Endodermal cell (in vitro differentiated cells): ENCODE measurements at regions not wholly inside any gene's neighbourhood (a gene's known extent, or its start where the extent isn't known, plus 50 kb on each side); places are given as distances from the start of the nearest gene placed in this dataset.
"Not testable (repeated sequence)": the region's sequence is repeated elsewhere in the genome, so short reads cannot be mapped to it uniquely, and the experiment has no call there.

ENCODE experiments used
- DNase-seq: peaks from one replicate; pipeline ENCODE4 v3.0.0-alpha.2; 2017
- H3K27ac ChIP-seq: 2 replicates; pipeline ENCODE4 v1.5.1; 2013; ENCODE audit warnings: mild to moderate bottlenecking, low read depth, low read length, moderate library complexity
- H3K27me3 ChIP-seq: 2 replicates; pipeline ENCODE4 v1.6.1; 2013; ENCODE audit warnings: mild to moderate bottlenecking, low read length, moderate library complexity; ENCODE audit not compliant: insufficient read depth, control insufficient read depth, poor library complexity, severe bottlenecking
- H3K36me3 ChIP-seq: 2 replicates; pipeline ENCODE4 v1.7.0; 2013; ENCODE audit warnings: mild to moderate bottlenecking, low read length, moderate library complexity; ENCODE audit not compliant: control insufficient read depth, insufficient read depth
- H3K4me1 ChIP-seq: one replicate; pipeline ENCODE4 v1.7.0; 2013; ENCODE audit warnings: low read length; ENCODE audit not compliant: control insufficient read depth, insufficient read depth
- H3K4me3 ChIP-seq: 2 replicates; pipeline ENCODE4 v1.5.1; 2013; ENCODE audit warnings: mild to moderate bottlenecking, low read length, moderate library complexity
- H3K9ac ChIP-seq: 2 replicates; pipeline ENCODE4 v1.6.1; 2013; ENCODE audit warnings: mild to moderate bottlenecking, low read length, moderate library complexity; ENCODE audit not compliant: poor library complexity, severe bottlenecking; ENCODE audit errors: extremely low read depth
- H3K9me3 ChIP-seq: 2 replicates; pipeline ENCODE4 v1.6.1; 2013; ENCODE audit warnings: mild to moderate bottlenecking, low read length, moderate library complexity; ENCODE audit not compliant: control insufficient read depth
- H3K27ac Mint-ChIP-seq: 2 replicates; pipeline ENCODE4 v1.8.0; 2020; ENCODE audit warnings: mixed read lengths
- H3K27me3 Mint-ChIP-seq: 2 replicates; pipeline ENCODE4 v1.8.0; 2021; ENCODE audit warnings: mild to moderate bottlenecking, mixed read lengths; ENCODE audit not compliant: insufficient read depth
- H3K36me3 Mint-ChIP-seq: 2 replicates; pipeline ENCODE4 v1.8.0; 2020; ENCODE audit warnings: low read depth, mixed read lengths
- H3K4me1 Mint-ChIP-seq: 2 replicates; pipeline ENCODE4 v1.8.0; 2020; ENCODE audit warnings: mixed read lengths
- H3K4me3 Mint-ChIP-seq: 2 replicates; pipeline ENCODE4 v1.8.0; 2020; ENCODE audit warnings: mild to moderate bottlenecking, moderate library complexity, mixed read lengths
- H3K9me3 Mint-ChIP-seq: 2 replicates; pipeline ENCODE4 v1.8.0; 2020; ENCODE audit warnings: mild to moderate bottlenecking, mixed read lengths
- WGBS, 2 experiments: methylation state at CpG; one replicate each; pipeline versions ENCODE4 v1.1.5 to v1.1.7; 2013; ENCODE audit warnings: missing lambda C conversion rate in 2 of 2, mixed read lengths in 1 of 2; ENCODE audit not compliant: insufficient coverage in 1 of 2, insufficient read length in 1 of 2; 5-methylcytosine and 5-hydroxymethylcytosine counted together
- TF ChIP-seq, protein P1 (sequence below): fragments of 200-600 bp; sonication (generic); conservative IDR thresholded peaks from 2 replicates; pipeline ENCODE4 v1.5.0; 2021; ENCODE audit warnings: antibody characterized with exemption, mild to moderate bottlenecking

DNA sequence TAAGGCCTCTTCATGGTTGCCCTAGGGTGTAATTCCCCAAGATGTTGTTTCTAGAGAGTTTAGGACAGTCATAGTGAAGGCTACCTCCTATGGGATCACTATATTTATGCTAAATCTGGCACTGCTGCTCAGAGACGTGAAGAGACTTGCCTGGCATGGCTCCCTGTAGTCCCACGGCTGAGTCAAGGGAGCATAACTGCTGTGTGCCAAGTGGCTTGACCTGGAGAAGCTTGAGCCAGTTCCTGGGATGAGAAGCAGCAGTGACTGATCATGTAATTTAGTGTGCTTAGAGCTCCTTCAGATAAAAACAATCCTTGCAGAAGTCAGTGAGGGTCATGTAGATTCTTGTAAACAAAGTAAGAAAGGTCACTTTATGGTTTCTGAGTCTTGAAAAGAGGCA is 68.9 kb upstream of the TSPAN2 start:
- no peaks in the 10 kb centered on the region for H3K9me3 ChIP-seq
- no peak for DNase-seq
- no peaks in the 10 kb centered on the region for H3K9me3 Mint-ChIP-seq
- H3K27me3 ChIP-seq, result no peaks in the 10 kb centered on the region
- WGBS, 2 experiments, result 84% methylated on average over 2 of the region's 2 CpGs
- no peaks in the 10 kb centered on the region for H3K4me1 ChIP-seq
- no peak overlapping the region for H3K27ac Mint-ChIP-seq
- no peaks in the 10 kb centered on the region for H3K36me3 Mint-ChIP-seq
- TF ChIP-seq, protein P1, sequence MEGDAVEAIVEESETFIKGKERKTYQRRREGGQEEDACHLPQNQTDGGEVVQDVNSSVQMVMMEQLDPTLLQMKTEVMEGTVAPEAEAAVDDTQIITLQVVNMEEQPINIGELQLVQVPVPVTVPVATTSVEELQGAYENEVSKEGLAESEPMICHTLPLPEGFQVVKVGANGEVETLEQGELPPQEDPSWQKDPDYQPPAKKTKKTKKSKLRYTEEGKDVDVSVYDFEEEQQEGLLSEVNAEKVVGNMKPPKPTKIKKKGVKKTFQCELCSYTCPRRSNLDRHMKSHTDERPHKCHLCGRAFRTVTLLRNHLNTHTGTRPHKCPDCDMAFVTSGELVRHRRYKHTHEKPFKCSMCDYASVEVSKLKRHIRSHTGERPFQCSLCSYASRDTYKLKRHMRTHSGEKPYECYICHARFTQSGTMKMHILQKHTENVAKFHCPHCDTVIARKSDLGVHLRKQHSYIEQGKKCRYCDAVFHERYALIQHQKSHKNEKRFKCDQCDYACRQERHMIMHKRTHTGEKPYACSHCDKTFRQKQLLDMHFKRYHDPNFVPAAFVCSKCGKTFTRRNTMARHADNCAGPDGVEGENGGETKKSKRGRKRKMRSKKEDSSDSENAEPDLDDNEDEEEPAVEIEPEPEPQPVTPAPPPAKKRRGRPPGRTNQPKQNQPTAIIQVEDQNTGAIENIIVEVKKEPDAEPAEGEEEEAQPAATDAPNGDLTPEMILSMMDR, result no peak
- no peak overlapping the region for H3K9ac ChIP-seq
- H3K36me3 ChIP-seq, result no peaks in the 10 kb centered on the region
- H3K4me3 ChIP-seq, result no peak overlapping the region
- no peak overlapping the region for H3K27ac ChIP-seq
- no peaks in the 10 kb centered on the region for H3K27me3 Mint-ChIP-seq
- H3K4me1 Mint-ChIP-seq, result peaks cover 3% of the 10 kb centered on the region
- no peak overlapping the region for H3K4me3 Mint-ChIP-seq

DNA sequence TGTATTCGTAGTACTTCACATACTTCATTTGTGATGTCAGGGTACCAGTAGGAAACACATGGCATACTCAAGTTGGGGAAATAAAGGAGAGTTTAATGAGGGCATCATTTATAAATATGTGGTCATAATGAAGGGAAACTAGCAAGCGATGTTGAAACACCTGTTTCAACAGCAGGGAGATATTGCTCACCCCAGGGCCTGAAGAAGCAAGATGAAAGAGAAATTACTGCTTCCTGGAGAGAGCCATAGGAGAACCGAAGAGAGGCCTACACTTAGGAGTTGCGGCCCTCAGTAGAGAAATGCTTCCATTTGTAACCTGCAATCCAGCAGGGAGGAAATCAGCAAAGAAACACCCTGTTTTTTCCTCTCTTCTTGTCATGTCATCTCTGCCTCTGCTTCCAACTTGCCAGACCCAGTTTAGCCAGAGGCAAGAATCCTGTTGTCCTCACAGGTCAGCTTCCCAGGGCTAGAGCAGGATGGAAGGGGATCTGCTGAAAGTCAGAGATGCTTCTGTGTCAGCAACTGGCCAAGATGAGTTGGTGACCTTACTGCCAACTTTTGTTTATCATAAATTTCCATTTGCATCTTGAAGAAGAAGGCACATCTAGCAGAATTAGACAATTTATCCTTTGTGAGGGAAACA is 67.6 kb upstream of the TSPAN2 start:
- H3K4me3 Mint-ChIP-seq, result no peak overlapping the region
- H3K9ac ChIP-seq, result no peak overlapping the region
- H3K36me3 Mint-ChIP-seq, result no peaks in the 10 kb centered on the region
- H3K9me3 Mint-ChIP-seq, result no peaks in the 10 kb centered on the region
- H3K36me3 ChIP-seq, result no peaks in the 10 kb centered on the region
- H3K4me3 ChIP-seq, result no peak overlapping the region
- 95 to 98% methylated on average over 4 of the region's 4 CpGs for whole genome bisulfite sequencing, 2 experiments
- no peaks in the 10 kb centered on the region for H3K27me3 Mint-ChIP-seq
- H3K4me1 Mint-ChIP-seq, result peaks cover 3% of the 10 kb centered on the region
- H3K4me1 ChIP-seq, result no peaks in the 10 kb centered on the region
- TF ChIP-seq, protein P1, result no peak
- H3K9me3 ChIP-seq, result no peaks in the 10 kb centered on the region
- H3K27ac Mint-ChIP-seq, result no peak overlapping the region
- DNase-seq, result no peak
- no peaks in the 10 kb centered on the region for H3K27me3 ChIP-seq
- no peak overlapping the region for H3K27ac ChIP-seq

DNA sequence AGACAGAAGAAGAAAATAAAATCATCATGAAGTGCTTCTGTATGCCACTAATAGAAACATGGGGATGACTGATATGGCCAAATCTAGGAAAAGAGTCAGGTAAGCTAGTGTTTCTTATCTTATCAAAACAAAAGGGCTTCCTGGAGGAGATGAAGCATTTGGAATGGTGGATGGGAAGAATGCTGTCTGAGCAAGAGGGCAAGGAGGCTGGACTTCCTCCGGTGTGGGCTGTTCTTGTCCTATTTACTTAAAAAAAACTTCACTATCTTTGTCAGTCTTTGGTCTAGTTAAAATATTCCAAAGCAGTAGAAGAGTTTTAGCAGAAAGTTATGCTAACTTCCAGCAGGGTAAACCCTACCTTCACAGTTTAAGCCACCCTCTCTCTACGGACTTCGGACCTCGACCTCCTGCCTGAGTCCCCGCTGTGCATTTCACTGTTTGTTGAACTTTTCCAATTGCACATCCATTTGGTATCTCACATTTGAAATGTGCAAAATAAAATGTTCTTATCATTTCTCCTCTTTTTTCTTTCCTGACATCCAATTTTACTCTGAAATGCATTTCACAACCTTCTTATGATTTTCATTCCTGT is 64.8 kb upstream of the TSPAN2 start:
- 93 to 94% methylated on average over 4 to 5 of the region's 5 CpGs for WGBS, 2 experiments
- H3K36me3 ChIP-seq, result no peaks in the 10 kb centered on the region
- peaks cover 3% of the 10 kb centered on the region for H3K4me1 Mint-ChIP-seq

DNA sequence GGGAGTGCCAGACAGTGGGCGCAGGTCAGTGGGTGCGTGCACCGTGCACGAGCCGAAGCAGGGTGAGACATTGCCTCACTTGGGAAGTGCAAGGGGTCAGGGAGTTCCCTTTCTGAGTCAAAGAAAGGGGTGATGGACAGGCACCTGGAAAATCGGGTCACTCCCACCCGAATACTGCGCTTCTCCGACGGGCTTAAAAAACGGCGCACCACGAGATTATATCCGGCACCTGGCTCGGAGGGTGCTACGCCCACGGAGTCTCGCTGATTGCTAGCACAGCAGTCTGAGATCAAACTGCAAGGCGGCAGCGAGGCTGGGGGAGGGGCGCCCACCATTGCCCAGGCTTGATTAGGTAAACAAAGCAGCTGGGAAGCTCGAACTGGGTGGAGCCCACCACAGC is 58.6 kb upstream of the TSPAN2 start:
- not testable (repeated sequence) for H3K36me3 ChIP-seq, H3K27me3 Mint-ChIP-seq, H3K9me3 ChIP-seq, DNase-seq, H3K9ac ChIP-seq, H3K27me3 ChIP-seq, H3K27ac ChIP-seq, H3K4me1 Mint-ChIP-seq, H3K9me3 Mint-ChIP-seq, H3K36me3 Mint-ChIP-seq, H3K4me1 ChIP-seq
- H3K4me3 ChIP-seq, result peak overlapping the region; percentile 53
- WGBS, 2 experiments, result 5 to 11% methylated on average over 4 to 17 of the region's 22 CpGs
- Mint-ChIP-seq H3K4me3 (peak overlapping the region; percentile 76), H3K27ac (peak overlapping the region; percentile 75)

More for the DNA sequence above, 64.8 kb upstream of the TSPAN2 start:
- no peak for DNase-seq
- H3K4me3 Mint-ChIP-seq, result no peak overlapping the region
- Histone ChIP-seq H3K9ac (no peak overlapping the region), H3K4me3 (no peak overlapping the region), H3K9me3 (no peaks in the 10 kb centered on the region), H3K27me3 (no peaks in the 10 kb centered on the region), H3K27ac (no peak overlapping the region), H3K4me1 (no peaks in the 10 kb centered on the region)
- H3K27ac Mint-ChIP-seq, result no peak overlapping the region
- H3K36me3 Mint-ChIP-seq, result no peaks in the 10 kb centered on the region
- H3K9me3 Mint-ChIP-seq, result no peaks in the 10 kb centered on the region
- H3K27me3 Mint-ChIP-seq, result no peaks in the 10 kb centered on the region
- TF ChIP-seq, protein P1, result no peak
